GM10248 (cell line): ENCODE measurements at regions not wholly inside any gene's neighbourhood (a gene's known extent, or its start where the extent isn't known, plus 50 kb on each side); places are given as distances from the start of the nearest gene placed in this dataset.

Experiments
- CTCF ChIA-PET: fragments of 300-600 bp; sonication (Branson Sonifier 250); formaldehyde crosslinking; extraction: SDS; loops from one replicate; lab custom pipeline; 2021; ENCODE audit warnings: antibody characterized with exemption; lab: Yijun Ruan, JAX
- POLR2A ChIA-PET: fragments of 350-650 bp; sonication (Branson Sonifier 250); formaldehyde crosslinking; extraction: SDS; loops from one replicate; lab custom pipeline; 2020; ENCODE audit warnings: antibody characterized with exemption; lab: Yijun Ruan, JAX
- DNase-seq: peaks from one replicate; pipeline ENCODE4 v3.0.0; 2012; ENCODE audit errors: extremely low spot score
- CTCF ChIP-seq: IDR thresholded peaks from 2 replicates; pipeline ENCODE4 v1.5.1; 2012; ENCODE audit warnings: mild to moderate bottlenecking, low read depth; ENCODE audit errors: extremely low read depth, missing control alignments, control extremely low read depth

GRCh38 chr6:50330347-50330746 is 280.6 kb upstream of the DEFB112 start:
- no peak for DNase-seq
- TF ChIP-seq CTCF, result no peak
- ChIA-PET CTCF (interaction anchor here (0.6 to 1.8 kb wide), 5 partner anchors 10 to 823 kb away, joined by 3 to 5 read pairs (median 3); no protein-coding TSS in a partner anchor), POLR2A (interaction anchor here (0.6 kb wide), 1 partner anchor 1176 kb away, joined by 3 read pairs; no protein-coding TSS in a partner anchor)

- ChIA-PET CTCF (interaction anchor here (0.6 to 1.8 kb wide), 4 partner anchors 10 to 822 kb away, joined by 3 to 5 read pairs (median 3); no protein-coding TSS in a partner anchor), POLR2A (interaction anchor here (0.6 kb wide), 1 partner anchor 1175 kb away, joined by 3 read pairs; no protein-coding TSS in a partner anchor)
- DNase-seq, result no peak
- TF ChIP-seq CTCF, result no peak
Measured at GRCh38 chr6:50330963-50331362, 281.2 kb upstream of the DEFB112 start.

- no peak for DNase-seq
- POLR2A ChIA-PET, result no interaction called here
- CTCF ChIA-PET, result interaction anchor here (1.4 kb wide), 1 partner anchor 12 kb away, joined by 3 read pairs; no protein-coding TSS in a partner anchor
- TF ChIP-seq CTCF, result no peak
Measured at GRCh38 chr6:50333696-50334095, 284.0 kb upstream of the DEFB112 start.

GRCh38 chr6:50337532-50338122 is 287.9 kb upstream of the DEFB112 start:
- POLR2A ChIA-PET, result no interaction called here
- DNase-seq, result no peak
- TF ChIP-seq CTCF, result no peak
- CTCF ChIA-PET, result interaction anchor here (0.7 to 0.9 kb wide), 2 partner anchors 16 to 17 kb away, joined by 3 to 5 read pairs; no protein-coding TSS in a partner anchor

- TF ChIP-seq CTCF, result no peak
- no peak for DNase-seq
- POLR2A ChIA-PET, result no interaction called here
- CTCF ChIA-PET, result interaction anchor here (1.1 to 1.4 kb wide), 3 partner anchors 10 to 20 kb away, joined by 3 to 5 read pairs (median 3); no protein-coding TSS in a partner anchor
Measured at GRCh38 chr6:50353603-50354002, 303.9 kb upstream of the DEFB112 start.

GRCh38 chr6:50358113-50358512 is 308.4 kb upstream of the DEFB112 start:
- ChIA-PET POLR2A (no interaction called here), CTCF (interaction anchor here (1.3 kb wide), 1 partner anchor 28 kb away, joined by 3 read pairs; no protein-coding TSS in a partner anchor)
- no peak for DNase-seq
- TF ChIP-seq CTCF, result no peak
